GM19395 (cell line): ENCODE measurements at regions not wholly inside any gene's neighbourhood (a gene's known extent, or its start where the extent isn't known, plus 50 kb on each side); places are given as distances from the start of the nearest gene placed in this dataset.

ENCODE experiments used
- ATAC-seq: cut with Tn5 transposase; IDR thresholded peaks from one replicate; pipeline ENCODE4 v1.9.1; 2021; ENCODE audit warnings: mild to moderate bottlenecking, moderate library complexity; ENCODE audit not compliant: unreplicated experiment

DNA sequence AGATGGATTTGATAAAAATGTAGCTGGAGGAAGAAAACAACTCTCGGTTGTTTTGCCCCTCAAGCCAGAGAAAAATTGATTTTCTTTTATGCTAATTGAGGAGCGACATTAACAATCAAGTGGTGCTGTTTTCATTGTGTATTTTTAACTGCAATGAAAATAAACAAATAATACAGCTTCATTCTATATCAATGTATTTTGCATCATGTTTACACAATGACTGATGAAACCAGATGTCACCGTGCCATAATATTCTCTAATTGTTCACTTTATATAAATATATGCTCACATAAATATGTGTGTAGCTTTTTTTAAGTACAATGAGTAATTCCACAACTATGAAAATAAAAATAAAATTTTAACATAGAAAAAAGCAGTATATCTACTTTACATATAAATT is 139.0 kb upstream of the PRDM9 start:
- no peak for ATAC-seq

DNA sequence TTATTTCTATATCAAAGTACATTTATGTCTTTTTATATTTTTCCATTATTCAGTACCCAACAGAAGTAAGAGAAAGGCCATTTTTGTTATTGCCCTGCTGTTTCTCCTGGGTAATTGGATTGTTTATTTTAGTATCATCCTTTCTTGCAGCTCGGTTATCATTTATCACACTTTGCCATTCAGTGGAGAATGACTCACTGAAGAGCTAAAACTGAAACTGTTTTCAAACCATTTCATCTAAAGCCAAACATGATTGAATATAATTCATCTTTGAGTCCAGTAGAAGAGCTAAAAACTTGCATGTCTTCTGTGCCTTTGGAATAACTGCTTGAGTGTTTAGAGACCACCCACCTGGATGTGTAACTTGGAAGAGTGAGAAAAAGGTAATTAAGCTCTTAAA is 139.5 kb upstream of the PRDM9 start:
- ATAC-seq: no peak

DNA sequence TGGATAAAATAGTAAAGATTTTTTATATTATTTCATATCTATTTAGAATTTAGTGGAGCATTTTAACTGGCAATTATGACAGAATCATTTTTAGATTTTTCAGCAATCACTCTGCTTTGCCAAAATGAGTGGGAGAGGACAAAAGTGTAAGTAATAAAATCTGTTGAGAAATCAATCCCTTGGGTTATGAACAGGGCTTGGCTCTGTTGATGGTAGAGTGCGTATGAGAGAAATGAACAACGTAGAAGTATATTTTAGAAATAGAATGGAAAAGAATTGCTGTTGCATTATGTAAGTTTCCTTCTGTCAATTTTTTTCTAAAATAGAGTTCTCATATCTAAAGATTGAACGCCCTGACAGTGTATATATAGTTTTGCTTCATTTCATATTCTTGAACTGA is 154.1 kb upstream of the PRDM9 start:
- ATAC-seq: no peak

GRCh38 chr5:23352446-23352845 is 155.0 kb upstream of the PRDM9 start:
- ATAC-seq: no peak

DNA sequence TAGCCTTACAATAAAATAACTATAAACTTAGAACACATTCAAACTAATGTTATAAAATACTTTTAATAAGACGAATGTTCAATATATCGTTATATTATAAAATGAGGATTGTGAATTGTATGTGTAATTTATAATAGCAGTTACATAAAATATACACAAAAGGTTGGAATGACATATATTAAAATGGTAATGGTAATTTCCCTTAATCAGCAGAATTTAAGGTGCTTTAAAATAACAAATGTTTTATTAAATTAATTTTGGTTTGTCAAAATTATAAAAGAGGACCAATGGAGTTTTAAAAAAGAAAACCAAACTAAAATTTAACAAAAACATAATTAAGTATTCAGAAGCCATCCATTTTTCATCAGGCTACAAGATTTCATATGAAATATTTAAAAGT is 164.3 kb upstream of the PRDM9 start:
- no peak for ATAC-seq

DNA sequence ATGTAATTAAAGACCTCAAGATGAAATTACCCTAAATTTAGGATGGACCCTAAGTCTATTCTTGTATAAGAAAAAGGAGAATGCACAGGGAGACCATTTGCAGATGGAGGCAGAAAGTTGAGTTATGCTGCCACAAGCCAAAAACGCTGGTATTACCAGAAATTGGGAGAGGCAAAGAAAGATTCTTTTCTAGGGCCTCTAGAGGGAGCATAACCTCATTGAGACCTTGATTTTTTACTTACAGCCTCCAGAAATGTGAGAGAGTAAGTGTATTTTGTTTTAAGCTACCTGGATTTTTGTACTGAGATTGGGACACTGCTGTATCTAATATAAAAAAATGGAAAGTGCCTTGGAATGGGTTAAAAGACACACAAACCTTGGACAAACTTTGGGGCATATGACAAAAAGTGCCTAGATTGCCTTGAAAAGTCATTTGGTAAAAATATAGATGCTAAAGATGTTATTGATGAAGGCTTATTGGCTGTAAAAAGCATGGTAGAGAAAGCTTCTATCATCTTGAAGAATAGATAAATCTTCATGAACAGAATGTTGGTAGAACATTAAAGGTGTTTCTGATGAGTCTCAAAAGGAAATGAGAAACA is 174.7 kb upstream of the PRDM9 start:
- ATAC-seq: no peak

GRCh38 chr5:23330726-23331125 is 176.7 kb upstream of the PRDM9 start:
- ATAC-seq: no peak

DNA sequence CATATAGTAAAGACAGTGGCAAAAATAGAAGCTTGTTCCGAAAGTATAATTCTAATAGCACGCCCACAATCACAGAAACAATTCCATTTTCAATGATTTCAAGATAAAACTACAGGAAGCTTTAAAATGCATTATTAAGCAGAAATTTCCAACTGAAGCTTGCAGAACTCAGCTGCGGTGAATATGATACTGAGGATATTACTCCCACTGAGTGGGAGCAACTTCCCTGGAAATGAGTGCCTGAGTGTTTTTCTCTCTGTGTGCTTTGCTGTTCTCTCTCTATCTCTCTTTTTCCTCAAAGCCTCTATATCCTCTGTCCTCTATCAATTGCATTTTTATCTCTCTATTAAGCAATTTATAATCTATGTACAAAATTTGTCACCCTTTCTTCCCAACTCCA is 187.5 kb upstream of the PRDM9 start:
- ATAC-seq: no peak

DNA sequence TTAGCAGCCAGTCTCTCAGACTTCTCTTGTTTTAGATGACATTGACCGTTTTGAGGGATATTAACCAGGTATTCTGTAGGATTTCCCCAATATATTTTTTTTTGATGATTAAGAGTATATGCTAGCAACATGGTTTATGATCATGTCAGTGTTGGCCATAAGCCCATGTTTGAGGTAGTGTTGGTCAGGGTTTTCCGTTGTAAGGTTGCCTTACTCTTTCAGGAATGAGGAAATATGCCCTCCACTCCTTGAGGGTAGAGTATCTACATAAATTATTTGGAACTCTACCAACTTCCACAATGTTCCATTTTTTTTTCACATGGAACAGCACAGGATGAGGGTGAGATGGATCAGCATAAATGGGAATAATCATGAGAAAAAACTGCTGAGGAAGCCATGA is 188.4 kb upstream of the PRDM9 start:
- no peak for ATAC-seq

GRCh38 chr5:23318166-23318565 is 189.2 kb upstream of the PRDM9 start:
- no peak for ATAC-seq

- ATAC-seq: no peak
These were observed 191.3 kb upstream of the PRDM9 start for GRCh38 chr5:23316060-23316591.

DNA sequence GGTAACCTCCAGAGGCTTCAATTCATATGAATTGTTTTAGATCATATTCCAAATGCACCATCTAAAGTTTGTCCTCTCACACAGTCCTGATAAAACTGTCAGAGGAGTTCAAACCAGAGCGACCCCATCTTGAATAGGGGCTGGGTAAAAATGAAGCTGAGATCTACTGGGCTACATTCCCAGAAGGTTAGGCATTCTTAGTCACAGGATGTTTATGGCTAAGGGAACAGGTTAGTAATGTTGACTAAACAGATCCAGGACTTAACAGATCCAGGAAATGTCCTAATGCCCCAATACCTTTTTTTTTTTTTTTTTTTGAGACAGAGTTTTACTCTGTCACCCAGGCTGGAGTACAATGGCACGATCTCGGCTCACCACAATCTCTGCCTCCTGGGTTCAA is 192.6 kb upstream of the PRDM9 start:
- ATAC-seq: no peak

- ATAC-seq: no peak
These were observed 202.4 kb upstream of the PRDM9 start for GRCh38 chr5:23305055-23305454.

DNA sequence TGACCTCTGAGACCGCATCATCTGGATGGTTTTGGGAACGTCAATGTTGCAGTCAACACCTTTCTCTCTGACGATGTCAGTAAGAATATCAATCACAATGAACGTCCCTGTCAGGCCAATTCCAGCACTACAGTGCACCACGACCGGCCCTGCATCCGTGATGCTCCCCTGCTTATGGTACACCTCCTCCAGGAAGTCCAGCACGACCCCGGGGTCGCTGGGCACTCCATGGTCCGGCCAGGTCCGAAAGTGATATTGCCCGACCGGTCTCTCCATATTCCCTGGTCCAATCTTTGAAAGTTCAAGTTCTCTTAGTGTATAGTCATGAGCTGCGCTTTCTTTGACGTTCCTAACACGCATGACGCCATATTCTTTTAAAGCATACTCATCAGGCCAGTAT is 203.6 kb upstream of the PRDM9 start:
- ATAC-seq: no peak

DNA sequence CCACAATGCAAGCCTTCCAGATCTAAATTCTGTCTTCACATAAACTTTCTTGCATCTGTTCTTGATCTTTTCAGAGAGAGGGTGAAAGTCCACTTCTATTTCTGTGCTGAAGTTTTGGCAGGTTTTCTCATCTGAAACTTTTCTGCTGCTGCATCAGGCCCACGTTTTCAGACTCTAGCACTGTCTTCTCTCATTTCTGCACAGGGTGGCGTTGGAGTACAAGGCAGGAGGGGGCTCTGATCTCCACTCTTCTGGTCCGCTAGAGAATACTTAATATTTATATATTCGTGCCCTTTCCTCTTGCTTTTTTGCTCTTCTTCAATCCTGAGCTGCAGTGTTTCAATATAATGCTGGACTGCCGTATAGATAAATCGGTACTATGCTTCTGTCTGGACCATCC is 204.0 kb upstream of the PRDM9 start:
- ATAC-seq: no peak

DNA sequence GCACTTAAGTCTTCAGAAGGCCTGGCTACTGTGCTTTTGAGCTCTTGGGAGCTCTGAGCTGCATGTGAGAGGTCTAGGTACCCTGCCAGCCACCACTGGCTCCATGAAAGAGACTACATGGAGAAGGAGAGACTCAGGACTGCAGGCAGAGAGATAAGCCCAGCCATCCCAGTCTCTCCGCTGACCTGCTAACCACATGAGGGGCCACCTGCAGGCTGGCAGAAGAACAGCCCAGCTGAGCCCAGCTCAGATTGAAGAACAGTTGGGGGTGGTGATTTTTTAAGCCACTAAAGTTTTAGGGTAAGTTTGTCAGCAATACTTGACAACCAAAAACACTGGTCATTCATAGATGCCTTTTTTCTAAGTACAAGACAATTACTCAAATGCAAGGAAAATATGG is 205.0 kb upstream of the PRDM9 start:
- no peak for ATAC-seq

- ATAC-seq: no peak
These were observed 218.2 kb upstream of the PRDM9 start for GRCh38 chr5:23289162-23289561.

DNA sequence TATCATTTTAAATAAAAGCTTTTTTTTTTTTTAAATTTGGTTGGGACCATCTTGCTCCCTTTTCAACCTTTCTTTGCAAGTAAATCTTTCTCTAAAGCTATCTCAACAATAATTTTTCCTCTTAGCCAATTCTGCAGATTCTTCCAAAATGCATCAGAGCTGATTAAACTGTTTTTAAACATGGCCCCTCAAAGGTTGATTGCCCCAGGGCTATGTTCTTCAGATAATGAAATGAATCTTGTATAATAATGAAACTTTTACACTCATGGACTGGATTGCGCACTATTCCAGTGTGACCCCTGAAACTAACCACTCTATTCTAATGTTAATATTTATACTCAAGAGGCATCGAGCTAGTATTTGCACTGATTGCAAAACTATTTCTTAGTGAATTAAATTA is 222.8 kb upstream of the PRDM9 start:
- ATAC-seq: no peak

DNA sequence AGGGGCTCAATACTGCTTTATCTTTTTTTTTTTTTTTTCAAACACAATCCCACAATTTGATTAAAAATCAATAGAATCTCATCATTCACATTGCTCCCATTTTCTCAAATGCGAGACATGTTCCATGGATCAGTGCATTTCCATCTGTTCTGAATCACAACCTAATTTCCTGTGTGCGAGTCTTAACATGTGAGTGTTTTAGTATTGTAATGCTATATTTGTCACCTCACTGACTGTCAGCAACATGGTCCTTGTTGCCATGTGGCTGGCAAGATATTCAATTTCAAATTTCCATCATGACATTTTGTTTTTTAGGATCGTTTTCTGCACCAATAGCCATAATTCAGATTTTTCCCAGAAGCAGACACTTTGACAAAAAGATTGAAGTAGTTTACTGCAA is 233.2 kb upstream of the PRDM9 start:
- no peak for ATAC-seq

- ATAC-seq: no peak
These were observed 237.4 kb upstream of the PRDM9 start for GRCh38 chr5:23269981-23270380.

GRCh38 chr5:23268136-23268535 is 239.3 kb upstream of the PRDM9 start:
- ATAC-seq: no peak

DNA sequence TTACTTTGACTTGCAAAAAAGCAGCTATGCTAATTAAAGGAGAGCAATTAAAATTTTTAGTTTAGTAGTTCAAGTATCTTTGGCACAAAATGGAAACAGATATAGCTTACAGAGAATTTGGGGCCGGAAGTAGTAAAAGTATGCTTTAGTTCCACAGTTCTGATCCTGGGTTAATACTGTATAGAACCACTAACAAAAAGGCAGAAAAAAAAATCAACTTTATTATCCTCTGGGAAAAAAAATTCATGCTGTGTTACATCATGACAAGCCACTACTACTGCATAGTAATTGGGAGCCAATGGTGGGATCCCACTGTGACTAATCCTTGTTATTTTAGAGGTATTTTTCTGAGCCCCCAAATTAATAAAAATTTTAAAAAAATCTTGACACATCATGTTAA is 246.8 kb upstream of the PRDM9 start:
- no peak for ATAC-seq

- no peak for ATAC-seq
These were observed 249.8 kb upstream of the PRDM9 start for GRCh38 chr5:23257656-23258055.
